NCI-H2081 treated with DMSO at 0.1 percent for 48 hours (cell line): ENCODE measurements at regions not wholly inside any gene's neighbourhood (a gene's known extent, or its start where the extent isn't known, plus 50 kb on each side); places are given as distances from the start of the nearest gene placed in this dataset.
"Not testable (repeated sequence)": the region's sequence is repeated elsewhere in the genome, so short reads cannot be mapped to it uniquely, and the experiment has no call there.

ENCODE experiments used
- DNase-seq: peaks from one replicate; lab custom pipeline; 2025; lab: John Stamatoyannopoulos, UW

DNA sequence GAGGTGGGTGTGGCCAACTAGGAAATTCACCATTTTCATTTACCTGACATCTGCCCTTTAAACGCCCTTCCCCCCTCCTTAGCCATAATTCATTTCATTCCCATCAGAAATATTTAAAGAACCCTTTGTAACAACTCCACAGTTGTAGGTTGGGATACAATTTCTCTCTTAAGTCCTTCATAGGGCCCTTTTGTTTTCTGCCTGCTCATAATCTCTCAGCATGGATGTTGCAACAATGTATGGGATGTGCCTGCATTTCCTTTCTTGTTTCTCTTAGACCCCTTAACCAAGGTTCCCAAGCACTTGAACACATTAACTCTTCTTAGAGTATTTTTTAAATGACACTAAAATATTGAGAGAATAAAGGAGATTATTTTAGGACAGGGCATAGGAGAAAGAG lies 51.7 kb upstream of the MYO10 start:
- DNase-seq, result no peak

- not testable (repeated sequence) for DNase-seq
Observed at GRCh38 chr5:16990817-16991520, 54.9 kb upstream of the MYO10 start.

DNA sequence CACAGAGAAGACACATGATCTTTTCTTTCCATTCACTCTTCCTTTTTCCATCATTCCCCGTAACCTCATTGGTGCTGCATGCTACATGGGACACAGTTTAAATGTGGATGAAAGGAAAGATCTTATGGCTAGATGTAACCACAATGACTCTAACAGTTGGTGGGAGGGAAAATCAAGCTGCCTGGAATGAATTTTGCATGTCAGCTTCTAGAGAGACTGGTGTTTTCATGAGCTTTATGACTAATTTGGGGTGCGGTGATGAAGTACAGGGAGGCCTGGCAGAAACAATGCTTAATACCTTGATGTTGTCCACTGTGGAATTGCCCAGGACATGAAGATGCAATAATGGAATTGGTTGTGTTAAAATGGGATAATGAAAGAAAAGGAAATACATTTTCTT lies 55.9 kb upstream of the MYO10 start:
- DNase-seq, result no peak

DNA sequence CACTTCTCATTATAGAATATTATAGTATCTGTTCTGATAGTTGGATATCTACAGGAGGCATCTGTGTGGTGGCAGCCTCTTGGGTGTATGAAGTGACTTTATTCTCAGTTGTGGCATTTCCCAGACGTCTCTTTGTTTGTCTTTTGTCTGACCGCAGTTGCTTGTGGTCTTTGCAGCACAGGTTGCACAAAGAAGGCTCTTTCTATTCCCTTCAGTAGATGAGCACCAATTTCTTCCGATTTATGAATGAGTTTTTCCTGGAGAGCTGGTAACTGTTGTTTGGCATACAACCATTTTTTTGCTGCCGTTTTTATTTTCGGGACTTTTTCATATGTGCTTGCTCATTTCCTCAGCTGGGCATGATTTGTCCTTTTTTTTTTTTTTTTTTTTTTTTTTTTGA lies 56.4 kb upstream of the MYO10 start:
- no peak for DNase-seq

GRCh38 chr5:16994565-16994964 lies 58.5 kb upstream of the MYO10 start:
- DNase-seq, result no peak

DNA sequence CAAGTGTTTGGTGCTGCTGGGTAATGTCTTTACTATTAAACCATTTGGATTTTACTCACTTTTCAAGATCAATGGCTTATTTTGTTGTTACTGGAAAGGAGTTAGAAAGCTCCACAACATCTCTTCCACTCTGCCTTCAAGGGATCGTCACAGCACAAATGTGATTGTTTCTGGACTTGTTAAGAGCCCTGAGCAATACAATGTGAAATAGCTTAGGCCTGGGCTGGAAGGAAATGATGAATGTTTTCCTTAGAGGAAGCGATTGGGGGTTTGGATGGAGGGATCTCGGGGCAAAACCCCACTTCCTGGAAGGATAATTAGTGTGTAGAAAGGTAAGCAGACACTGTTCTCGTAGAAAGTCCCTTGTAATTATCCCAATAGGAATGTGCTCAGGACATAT lies 59.3 kb upstream of the MYO10 start:
- no peak for DNase-seq

GRCh38 chr5:17000291-17000939 lies 64.3 kb upstream of the MYO10 start:
- no peak for DNase-seq

GRCh38 chr5:17001428-17001827 lies 65.3 kb upstream of the MYO10 start:
- DNase-seq, result no peak

DNA sequence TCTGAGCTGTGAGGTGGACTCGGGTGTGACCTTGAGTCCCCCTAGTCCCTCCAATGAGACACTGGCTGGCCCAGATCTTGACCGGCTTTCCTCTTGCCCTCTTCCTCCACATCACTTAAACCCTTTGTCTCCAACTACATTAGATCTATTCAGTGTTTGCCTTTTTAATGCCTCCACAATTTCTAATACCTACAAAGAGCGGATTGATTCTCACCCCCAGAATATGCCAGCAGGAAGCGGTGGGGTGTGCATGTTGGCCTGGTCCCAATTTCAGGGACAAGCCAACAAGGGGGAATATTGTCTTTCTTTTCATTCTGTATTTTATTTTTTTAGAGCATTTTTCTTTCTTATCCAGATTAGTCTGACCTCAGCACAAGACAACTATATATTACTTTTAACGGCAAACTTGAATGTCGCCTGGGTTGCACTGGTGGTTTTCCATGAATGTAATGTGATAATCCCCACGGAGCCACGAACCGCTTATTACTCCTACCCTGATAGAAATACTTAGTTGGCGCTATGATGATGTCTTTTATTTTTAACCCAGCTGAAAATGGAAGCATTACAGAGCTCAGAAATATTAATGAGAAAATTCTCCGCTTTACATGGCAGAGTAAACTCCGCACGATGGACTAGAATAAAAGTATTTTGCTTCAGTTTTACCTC lies 68.5 kb upstream of the MYO10 start:
- no peak for DNase-seq

- DNase-seq, result no peak
Observed at GRCh38 chr5:17005107-17005828, 69.2 kb upstream of the MYO10 start.

DNA sequence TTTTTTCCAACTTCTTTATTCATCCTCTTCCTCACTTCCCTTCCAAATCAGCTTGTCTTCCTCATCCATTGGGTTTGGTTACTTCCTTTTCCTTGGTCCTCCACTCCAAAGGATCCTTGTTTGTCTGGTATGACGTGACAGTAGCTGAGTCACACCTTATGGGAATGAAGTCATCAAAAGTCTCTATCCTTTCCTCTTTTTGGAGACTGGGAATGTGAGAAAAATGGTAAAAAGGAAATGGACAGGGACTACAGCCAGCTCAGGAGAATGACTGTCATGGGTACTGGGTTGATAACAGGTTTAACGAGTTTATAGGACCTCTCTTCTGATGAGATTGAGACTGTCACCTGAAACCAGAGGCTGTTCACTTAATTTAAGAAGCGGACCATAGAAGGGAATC lies 76.2 kb upstream of the MYO10 start:
- DNase-seq, result no peak

- DNase-seq, result no peak
Observed at GRCh38 chr5:17014686-17015085, 78.6 kb upstream of the MYO10 start.

GRCh38 chr5:17018871-17019270 lies 82.8 kb upstream of the MYO10 start:
- no peak for DNase-seq

- no peak for DNase-seq
Observed at GRCh38 chr5:17019324-17019723, 83.2 kb upstream of the MYO10 start.

DNA sequence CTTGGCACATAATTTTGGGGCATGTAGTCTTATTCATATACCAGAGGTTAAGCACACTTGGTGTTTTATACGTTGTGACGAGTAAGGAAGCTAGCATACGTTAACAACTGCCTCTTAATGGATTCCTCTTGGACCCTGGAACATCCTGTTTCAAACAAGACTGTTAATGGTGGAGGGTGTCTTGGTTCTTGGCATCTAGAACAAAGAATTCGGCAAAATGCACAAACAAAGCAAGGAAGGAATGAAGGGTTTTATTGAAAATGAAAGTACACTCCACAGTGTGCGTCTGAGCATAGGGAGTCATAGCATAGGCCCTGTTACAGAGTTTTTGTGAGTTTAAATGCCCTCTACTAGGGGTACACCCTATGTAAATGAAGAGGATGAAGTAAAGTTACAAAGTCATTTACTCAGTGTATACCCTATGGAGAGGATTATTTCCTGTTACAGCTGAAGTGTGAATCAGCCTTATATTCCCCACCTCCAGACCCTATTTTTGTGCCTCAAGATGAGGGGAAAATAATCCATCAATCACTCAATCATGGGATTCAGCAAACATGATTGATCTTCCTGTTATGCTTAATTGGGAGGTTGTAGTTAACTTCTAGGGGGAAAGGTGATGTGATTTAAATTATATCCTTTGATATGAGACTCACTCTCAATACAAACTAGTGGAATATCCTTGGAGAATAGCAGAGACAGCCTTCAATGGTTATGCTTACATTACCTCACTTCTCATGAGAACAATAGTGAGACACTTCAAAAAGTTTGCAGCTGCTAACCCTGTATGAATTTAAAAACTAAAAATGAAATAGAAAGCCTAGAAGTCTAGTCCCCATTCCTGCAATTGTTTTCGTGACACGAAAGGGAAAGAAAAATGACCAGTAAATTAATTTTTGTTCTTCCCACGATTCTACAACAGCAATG lies 84.9 kb upstream of the MYO10 start:
- DNase-seq, result no peak

DNA sequence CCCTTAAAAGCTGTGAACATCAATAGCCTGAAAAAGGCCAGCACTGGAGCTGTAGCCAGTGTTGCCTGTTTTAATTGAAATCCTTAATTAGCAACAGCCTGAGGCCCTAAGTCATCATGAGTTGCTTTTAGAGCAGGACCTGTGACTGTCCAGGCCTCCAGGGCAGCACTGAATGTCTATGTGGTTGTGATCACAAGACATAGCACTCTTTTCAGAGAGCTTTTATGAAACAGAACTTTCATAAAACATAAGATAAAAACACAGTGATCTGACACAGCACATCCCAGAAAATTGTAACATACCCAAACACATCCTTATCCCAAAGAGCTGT lies 85.5 kb upstream of the MYO10 start:
- DNase-seq, result no peak

GRCh38 chr5:17022296-17022695 lies 86.2 kb upstream of the MYO10 start:
- DNase-seq, result no peak

- DNase-seq, result no peak
Observed at GRCh38 chr5:17024686-17025180, 88.6 kb upstream of the MYO10 start.

DNA sequence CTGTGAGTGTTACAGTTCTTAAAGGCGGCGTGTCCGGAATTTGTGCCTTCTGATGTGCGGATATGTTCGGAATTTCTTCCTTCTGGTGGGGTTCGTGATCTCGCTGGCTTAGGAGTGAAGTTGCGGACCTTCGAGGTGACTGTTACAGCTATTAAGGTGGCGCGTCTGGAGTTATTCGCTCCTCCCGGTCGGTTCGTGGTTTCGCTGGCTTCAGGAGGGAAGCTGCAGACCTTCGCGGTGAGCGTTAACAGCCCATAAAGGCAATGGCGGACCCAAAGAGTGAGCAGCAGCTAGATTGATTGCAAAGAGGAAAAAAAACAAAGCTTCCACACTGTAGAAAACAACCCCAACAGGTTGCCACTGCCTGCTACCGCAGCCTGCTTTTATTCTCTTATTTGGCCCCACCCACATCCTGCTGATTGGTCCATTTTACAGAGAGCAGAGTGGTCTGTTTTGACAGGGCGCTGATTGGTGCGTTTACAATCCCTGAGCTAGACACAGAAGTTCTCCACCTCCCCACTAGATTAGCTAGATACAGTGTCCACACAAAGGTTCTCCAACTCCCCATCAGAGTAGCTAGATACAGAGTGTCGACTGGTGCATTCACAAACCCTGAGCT lies 95.7 kb upstream of the MYO10 start:
- not testable (repeated sequence) for DNase-seq

- not testable (repeated sequence) for DNase-seq
Observed at GRCh38 chr5:17032314-17032985, 96.4 kb upstream of the MYO10 start.

DNA sequence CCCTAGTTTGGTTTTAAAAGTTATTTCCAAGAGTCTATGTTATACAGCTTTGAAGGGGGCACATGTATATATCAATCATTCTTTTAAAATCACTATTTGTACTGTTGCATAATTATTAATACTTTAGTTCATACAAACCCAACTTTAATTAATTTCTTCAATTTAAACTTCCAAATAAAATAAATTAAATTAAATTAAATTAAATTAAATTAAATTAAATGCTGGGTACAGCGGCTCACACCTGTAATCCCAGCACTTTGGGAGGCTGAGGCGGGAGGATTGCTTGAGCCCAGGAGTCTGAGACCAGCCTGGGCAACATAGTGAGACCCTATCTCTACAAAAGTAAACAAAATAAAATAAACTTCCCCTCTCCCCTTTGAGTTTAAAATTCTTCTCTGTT lies 98.9 kb upstream of the MYO10 start:
- not testable (repeated sequence) for DNase-seq
